SH-SY5Y (cell line): ENCODE measurements at regions not wholly inside any gene's neighbourhood (a gene's known extent, or its start where the extent isn't known, plus 50 kb on each side); places are given as distances from the start of the nearest gene placed in this dataset.

ENCODE experiments used
- GATA2 ChIP-seq: IDR thresholded peaks from 2 replicates; pipeline ENCODE4 v1.6.1; 2011; ENCODE audit warnings: mild to moderate bottlenecking, low read depth, low read length
- GATA3 ChIP-seq: IDR thresholded peaks from 2 replicates; pipeline ENCODE4 v1.6.1; 2011; ENCODE audit warnings: low read depth, mild to moderate bottlenecking, low read length, moderate library complexity

- TF ChIP-seq GATA3, result no peak
- no peak for TF ChIP-seq GATA2
Measured at GRCh38 chr9:82168585-82168984, 180.0 kb downstream of the SPATA31D1 start.

- TF ChIP-seq GATA3 (no peak), GATA2 (no peak)
Measured at GRCh38 chr9:82170866-82171265, 182.3 kb downstream of the SPATA31D1 start.

- TF ChIP-seq GATA3, result no peak
- TF ChIP-seq GATA2, result no peak
Measured at GRCh38 chr9:82171271-82171670, 182.7 kb downstream of the SPATA31D1 start.

- no peak for TF ChIP-seq GATA3
- TF ChIP-seq GATA2, result no peak
Measured at GRCh38 chr9:82180711-82181110, 192.1 kb downstream of the SPATA31D1 start.

DNA sequence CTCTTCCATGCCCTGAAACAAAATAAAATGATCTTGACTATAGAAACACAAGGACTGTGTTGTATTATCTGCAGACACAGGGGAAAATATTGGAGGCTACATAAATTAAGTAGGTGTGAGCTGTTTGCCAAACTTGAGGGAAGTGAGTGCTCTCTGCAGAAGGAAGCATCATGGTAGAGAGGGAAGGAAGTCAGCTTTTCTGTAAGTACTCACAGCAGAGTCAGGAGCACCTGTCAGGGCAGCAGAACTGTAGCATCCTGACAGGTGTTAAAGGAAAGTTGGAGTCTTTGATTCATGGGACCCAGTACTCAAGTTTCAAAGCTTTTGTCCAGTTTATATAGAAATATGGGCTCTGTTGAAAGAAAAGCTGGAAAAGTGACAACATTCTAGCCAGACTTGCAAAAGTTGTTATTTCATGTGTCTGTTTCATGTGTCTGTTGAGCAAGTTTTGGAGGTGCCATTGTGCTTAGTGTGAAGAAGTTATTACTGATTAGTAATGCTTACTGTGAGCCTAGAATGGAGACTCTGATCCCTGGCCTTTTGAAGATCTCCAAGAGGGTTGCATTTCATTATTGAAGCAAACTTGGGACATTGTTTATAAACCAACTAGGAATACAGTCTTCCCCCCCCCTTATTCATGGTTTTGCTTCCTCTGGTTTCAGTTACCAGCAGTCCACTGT lies 194.7 kb downstream of the SPATA31D1 start:
- no peak for TF ChIP-seq GATA3
- no peak for TF ChIP-seq GATA2

DNA sequence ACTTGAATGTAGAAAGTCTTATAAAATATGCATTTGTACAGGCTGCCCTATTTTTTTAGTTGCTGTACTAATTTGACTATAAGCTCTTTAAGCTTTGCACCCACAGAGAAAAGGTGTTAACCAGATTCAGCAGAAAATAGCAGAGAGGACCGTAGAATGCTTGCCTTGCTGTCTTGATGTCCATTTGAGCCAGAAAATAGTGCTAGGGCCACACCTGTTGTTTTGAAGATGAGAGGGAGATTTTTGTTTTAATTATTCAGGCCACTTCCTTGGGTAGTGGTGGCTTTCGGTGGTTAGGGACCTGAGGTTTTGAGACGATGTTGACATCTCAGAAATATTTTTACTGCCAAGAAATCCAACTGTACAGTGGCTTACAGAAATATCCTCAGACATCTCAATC lies 196.0 kb downstream of the SPATA31D1 start:
- no peak for TF ChIP-seq GATA3

DNA sequence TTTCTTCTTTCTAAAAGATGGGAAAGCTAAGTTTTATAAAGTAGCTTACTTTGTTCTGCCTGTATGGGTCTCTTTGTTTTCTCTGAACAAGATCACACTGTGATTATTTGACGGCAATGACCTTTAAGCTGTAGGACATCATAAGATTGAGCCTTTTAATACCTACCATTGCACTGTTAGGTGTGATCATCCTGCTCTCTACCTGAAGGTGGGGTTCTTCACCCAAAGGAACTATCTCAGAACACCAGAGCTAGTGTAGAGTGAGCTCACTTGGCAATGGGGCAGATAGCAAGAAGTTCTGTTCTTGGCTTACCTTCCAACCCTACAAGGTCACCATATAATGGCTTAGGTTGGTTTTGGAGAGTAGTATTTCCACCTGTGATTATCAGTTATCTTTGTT lies 200.2 kb downstream of the SPATA31D1 start:
- TF ChIP-seq GATA2 (no peak), GATA3 (no peak)

DNA sequence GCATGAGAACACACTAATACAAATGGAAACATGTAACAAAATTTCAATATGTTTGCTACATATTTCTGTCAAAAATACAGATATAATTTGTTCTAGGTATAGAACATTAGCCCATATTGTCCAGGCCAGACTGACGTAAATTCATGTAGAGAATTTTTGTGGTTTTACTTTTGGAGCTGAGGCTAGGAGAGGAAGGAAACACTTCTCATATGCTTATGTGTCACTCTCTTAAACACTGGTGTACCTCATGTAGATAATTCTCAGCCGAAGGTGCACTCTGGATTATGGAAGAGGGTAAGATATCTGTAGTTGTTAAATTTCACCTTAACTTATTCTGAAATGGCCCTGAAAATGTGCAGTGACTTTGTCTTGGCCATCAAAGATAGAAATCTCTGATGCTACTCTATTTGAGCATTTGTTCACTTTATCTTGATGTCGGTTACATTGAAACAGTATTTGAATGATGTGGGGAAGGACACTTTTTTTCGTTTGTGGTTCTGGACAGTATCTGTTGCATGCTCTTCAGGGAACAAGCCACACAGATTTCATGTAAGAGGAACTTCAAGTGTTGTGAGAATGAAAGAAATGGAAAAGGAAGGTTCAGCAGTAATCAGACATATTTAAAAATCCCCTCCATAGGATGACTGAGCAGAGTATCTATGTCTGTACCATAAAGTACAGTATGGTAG lies 202.7 kb downstream of the SPATA31D1 start:
- TF ChIP-seq GATA2 (no peak), GATA3 (no peak)

DNA sequence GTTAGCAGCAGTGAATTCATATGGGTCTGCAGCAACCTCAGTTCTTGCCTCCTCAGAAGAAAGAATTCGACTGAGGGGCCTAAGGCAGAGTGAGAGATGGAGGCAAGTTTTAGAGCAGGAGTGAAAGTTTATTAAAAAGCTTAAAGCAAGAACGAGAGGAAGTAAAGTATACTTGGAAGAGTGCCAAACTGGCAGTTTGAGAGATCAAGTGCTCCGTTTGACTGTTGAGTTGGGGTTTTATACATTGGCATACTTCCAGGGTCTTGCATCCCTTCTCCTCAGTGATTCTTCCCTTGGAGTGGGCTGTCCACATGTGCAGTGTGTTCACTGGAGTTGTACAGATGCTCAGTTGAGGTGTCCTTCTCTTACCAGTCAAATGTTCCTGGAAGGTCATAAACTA lies 203.6 kb downstream of the SPATA31D1 start:
- no peak for TF ChIP-seq GATA3
- no peak for TF ChIP-seq GATA2

GRCh38 chr9:82196622-82197441 lies 208.3 kb downstream of the SPATA31D1 start:
- TF ChIP-seq GATA3 (no peak), GATA2 (no peak)

DNA sequence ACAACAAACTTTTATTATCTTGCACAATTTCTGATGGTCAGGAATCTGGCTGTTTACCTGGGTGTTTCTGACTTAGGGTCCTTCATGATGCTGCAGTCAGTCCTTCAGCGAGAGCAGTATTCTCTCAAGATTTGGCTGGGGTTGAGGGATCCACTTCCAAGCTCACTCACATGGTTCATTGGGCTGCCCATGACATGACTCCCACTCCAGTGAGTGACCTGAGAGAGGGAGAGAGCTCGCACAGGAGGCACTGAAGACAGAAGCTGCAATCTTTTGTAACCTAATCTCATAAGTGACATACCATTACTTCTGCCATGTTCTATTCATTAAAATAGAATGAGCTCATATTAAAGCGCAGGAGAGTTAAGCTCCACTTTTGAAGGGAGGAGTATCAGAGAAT lies 212.6 kb downstream of the SPATA31D1 start:
- TF ChIP-seq GATA2 (no peak), GATA3 (no peak)

DNA sequence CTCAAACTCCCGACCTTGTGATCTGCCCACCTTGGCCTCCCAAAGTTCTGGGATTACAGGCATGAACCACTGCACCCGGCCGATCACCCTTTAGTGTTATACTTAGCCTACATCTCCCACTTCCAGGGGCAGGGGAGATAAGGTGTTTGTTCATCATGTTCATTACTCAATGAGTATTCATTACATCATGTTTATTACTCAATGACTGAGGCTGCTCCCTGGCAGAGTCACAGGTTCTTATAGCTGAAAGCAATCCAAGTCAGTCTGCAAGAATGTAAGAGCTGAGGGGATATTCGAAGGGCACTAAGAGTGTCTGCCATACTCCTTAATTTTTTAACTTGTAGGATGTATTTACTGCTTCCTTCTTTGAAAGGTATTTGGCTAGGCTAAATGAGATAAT lies 214.2 kb downstream of the SPATA31D1 start:
- no peak for TF ChIP-seq GATA2
- no peak for TF ChIP-seq GATA3

DNA sequence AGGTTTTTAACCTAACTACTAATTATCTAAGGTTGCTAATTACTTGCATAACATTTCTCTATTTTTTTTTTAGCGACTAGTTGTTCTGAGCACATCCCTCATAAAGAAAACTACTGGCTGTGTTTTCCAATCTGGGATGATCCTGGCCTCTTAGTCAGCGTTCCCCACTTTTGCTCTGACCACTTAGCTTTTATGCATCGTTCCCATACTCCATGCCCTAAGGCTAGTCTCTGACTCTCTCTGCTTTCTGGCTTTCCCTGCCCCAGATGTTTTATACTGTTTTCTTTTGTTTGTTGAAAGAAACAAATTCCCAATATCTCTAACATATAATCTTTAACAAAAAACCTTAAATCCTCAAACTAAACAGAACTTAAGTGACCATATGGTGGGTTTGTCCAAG lies 217.9 kb downstream of the SPATA31D1 start:
- TF ChIP-seq GATA3, result no peak
- no peak for TF ChIP-seq GATA2

GRCh38 chr9:82206946-82207345 lies 218.4 kb downstream of the SPATA31D1 start:
- TF ChIP-seq GATA3 (no peak), GATA2 (no peak)

DNA sequence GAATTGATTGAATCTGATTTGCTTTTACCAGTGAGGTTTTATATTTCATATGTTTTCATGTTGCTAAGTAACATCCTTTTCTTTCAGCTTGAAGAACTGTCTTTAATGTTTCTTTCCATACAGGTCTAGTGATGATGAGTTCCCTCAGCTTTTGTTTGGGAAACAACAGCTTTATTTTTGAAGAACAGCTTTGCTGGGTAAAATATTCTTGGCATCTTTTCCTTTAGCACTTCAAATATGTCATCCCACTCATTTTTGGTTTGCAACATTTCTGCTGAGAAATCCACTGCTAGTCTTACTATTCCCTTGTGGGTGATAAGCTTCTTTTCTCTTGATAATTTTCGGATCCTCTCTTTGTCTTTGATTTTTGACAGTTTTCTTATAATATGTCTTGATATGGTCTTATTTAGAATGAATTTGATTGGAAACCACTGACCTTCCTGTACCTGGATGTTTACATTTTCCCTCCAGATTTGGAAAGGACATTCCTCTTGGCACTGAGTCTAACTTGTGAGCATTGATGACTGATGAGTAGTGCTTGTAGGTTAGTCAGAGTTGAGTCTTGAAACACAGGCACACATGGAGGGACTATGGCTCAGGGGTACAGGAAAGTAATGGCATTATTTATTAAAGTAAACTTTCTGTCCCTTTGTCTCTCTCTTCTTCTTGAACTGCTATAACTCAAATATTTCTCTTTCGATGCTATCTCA lies 220.3 kb downstream of the SPATA31D1 start:
- TF ChIP-seq GATA2, result no peak
- no peak for TF ChIP-seq GATA3
